WTC11 (cell line): ENCODE measurements at regions not wholly inside any gene's neighbourhood (a gene's known extent, or its start where the extent isn't known, plus 50 kb on each side); places are given as distances from the start of the nearest gene placed in this dataset.

Source experiments
- ATAC-seq: fragments of 200-7000 bp; cut with Tn5 transposase; 2 replicates; pipeline ENCODE4 v1.10.0; 2021; ENCODE audit warnings: mild to moderate bottlenecking, moderate library complexity
- CTCF ChIA-PET: fragments of 300-600 bp; sonication (Branson Sonifier 250); formaldehyde crosslinking; loops from one replicate; lab custom pipeline; 2021; ENCODE audit warnings: antibody characterized with exemption; lab: Charles Lee
- POLR2A ChIA-PET: fragments of 350-600 bp; sonication (Branson Sonifier 250); formaldehyde crosslinking; loops from one replicate; lab custom pipeline; 2021; ENCODE audit warnings: antibody characterized with exemption; lab: Charles Lee
- DNase-seq: peaks from one replicate; pipeline ENCODE4 v3.0.0; 2021; ENCODE audit warnings: low spot score
- H3K27ac Mint-ChIP-seq: 2 replicates; pipeline ENCODE4 v1.8.0; 2021; ENCODE audit warnings: mixed read lengths
- H3K27me3 Mint-ChIP-seq: 2 replicates; pipeline ENCODE4 v1.8.0; 2021; ENCODE audit warnings: low read depth, mild to moderate bottlenecking, moderate library complexity, mixed read lengths
- H3K36me3 Mint-ChIP-seq: 2 replicates; pipeline ENCODE4 v1.8.0; 2021; ENCODE audit warnings: mixed read lengths
- H3K4me1 Mint-ChIP-seq: 2 replicates; pipeline ENCODE4 v1.8.0; 2022; ENCODE audit warnings: mixed read lengths
- H3K4me3 Mint-ChIP-seq: 2 replicates; pipeline ENCODE4 v1.8.0; 2021; ENCODE audit warnings: mild to moderate bottlenecking, moderate library complexity, mixed read lengths
- H3K9me3 Mint-ChIP-seq: 2 replicates; pipeline ENCODE4 v1.8.0; 2021; ENCODE audit warnings: mixed read lengths
- CREM ChIP-seq: sonication (generic); formaldehyde crosslinking; IDR thresholded peaks from 2 replicates; pipeline ENCODE4 v1.8.1; 2022; ENCODE audit warnings: mild to moderate bottlenecking, missing genetic modification reagents, moderate library complexity
- FOXJ3 ChIP-seq: sonication (generic); formaldehyde crosslinking; IDR thresholded peaks from 2 replicates; pipeline ENCODE4 v1.9.0; 2021; ENCODE audit warnings: missing genetic modification reagents, mild to moderate bottlenecking, borderline replicate concordance
- JAZF1 ChIP-seq: fragments of 250-450 bp; sonication (Bioruptor Pico); IDR thresholded peaks from 2 replicates; pipeline ENCODE4 v1.9.0; 2021; ENCODE audit warnings: moderate library complexity, mild to moderate bottlenecking, inconsistent platforms
- KAT7 ChIP-seq: sonication (generic); formaldehyde crosslinking; IDR thresholded peaks from 2 replicates; pipeline ENCODE4 v1.8.1; 2023; ENCODE audit warnings: missing genetic modification reagents, mild to moderate bottlenecking, borderline replicate concordance
- MXD4 ChIP-seq: fragments of 250-450 bp; sonication (Bioruptor Pico); IDR thresholded peaks from 2 replicates; pipeline ENCODE4 v1.8.0; 2021; ENCODE audit warnings: mild to moderate bottlenecking, moderate library complexity, borderline replicate concordance
- NFATC4 ChIP-seq: fragments of 250-450 bp; sonication (Bioruptor Pico); IDR thresholded peaks from 2 replicates; pipeline ENCODE4 v1.9.0; 2021; ENCODE audit warnings: mild to moderate bottlenecking
- NFYB ChIP-seq: sonication (generic); formaldehyde crosslinking; conservative IDR thresholded peaks from 2 replicates; pipeline ENCODE4 v1.8.0; 2022; ENCODE audit warnings: low read depth, missing genetic modification reagents
- NR1H2 ChIP-seq: sonication (generic); formaldehyde crosslinking; IDR thresholded peaks from 2 replicates; pipeline ENCODE4 v1.9.0; 2021; ENCODE audit warnings: mild to moderate bottlenecking, moderate library complexity, missing genetic modification reagents
- RORB ChIP-seq: fragments of 250-450 bp; sonication (Bioruptor Pico); IDR thresholded peaks from 2 replicates; pipeline ENCODE4 v1.9.0; 2021; ENCODE audit warnings: mild to moderate bottlenecking
- SP1 ChIP-seq: sonication (generic); formaldehyde crosslinking; conservative IDR thresholded peaks from 2 replicates; pipeline ENCODE4 v1.8.1; 2022; ENCODE audit warnings: missing genetic modification reagents
- TEAD1 ChIP-seq: sonication (generic); formaldehyde crosslinking; IDR thresholded peaks from 2 replicates; pipeline ENCODE4 v1.8.0; 2022; ENCODE audit warnings: mild to moderate bottlenecking, missing genetic modification reagents
- ZNF396 ChIP-seq: fragments of 250-450 bp; sonication (Bioruptor Pico); IDR thresholded peaks from 2 replicates; pipeline ENCODE4 v1.8.0; 2021; ENCODE audit warnings: mild to moderate bottlenecking, moderate library complexity, borderline replicate concordance
- ZNF416 ChIP-seq: fragments of 250-450 bp; sonication (Bioruptor Pico); IDR thresholded peaks from 2 replicates; pipeline ENCODE4 v1.9.0; 2021; ENCODE audit warnings: mild to moderate bottlenecking, inconsistent platforms
- TF ChIP-seq, protein P1 (sequence below): sonication (generic); formaldehyde crosslinking; IDR thresholded peaks from 2 replicates; pipeline ENCODE4 v1.8.1; 2023; ENCODE audit warnings: mild to moderate bottlenecking, missing genetic modification reagents
- TF ChIP-seq, protein P2 (sequence below): sonication (generic); formaldehyde crosslinking; IDR thresholded peaks from 2 replicates; pipeline ENCODE4 v1.8.0; 2022; ENCODE audit warnings: mild to moderate bottlenecking, missing genetic modification reagents
- TF ChIP-seq, protein P3 (sequence below): sonication (generic); formaldehyde crosslinking; IDR thresholded peaks from 2 replicates; pipeline ENCODE4 v1.8.1; 2023; ENCODE audit warnings: mild to moderate bottlenecking, missing genetic modification reagents, moderate library complexity
- TF ChIP-seq, protein P4 (sequence below): fragments of 250-450 bp; sonication (Bioruptor Pico); IDR thresholded peaks from 2 replicates; pipeline ENCODE4 v2.1.2; 2022; ENCODE audit warnings: mild to moderate bottlenecking, moderate library complexity
- TF ChIP-seq, protein P5 (sequence below): sonication (generic); formaldehyde crosslinking; IDR thresholded peaks from 2 replicates; pipeline ENCODE4 v1.8.0; 2022; ENCODE audit warnings: mild to moderate bottlenecking, missing genetic modification reagents
- TF ChIP-seq, protein P6 (sequence below): sonication (generic); formaldehyde crosslinking; IDR thresholded peaks from 2 replicates; pipeline ENCODE4 v1.8.1; 2022; ENCODE audit warnings: mild to moderate bottlenecking, moderate library complexity, missing genetic modification reagents
- TF ChIP-seq, protein P7 (sequence below): fragments of 250-450 bp; sonication (Bioruptor Pico); IDR thresholded peaks from 2 replicates; pipeline ENCODE4 v1.9.0; 2021; ENCODE audit warnings: mild to moderate bottlenecking, borderline replicate concordance

DNA sequence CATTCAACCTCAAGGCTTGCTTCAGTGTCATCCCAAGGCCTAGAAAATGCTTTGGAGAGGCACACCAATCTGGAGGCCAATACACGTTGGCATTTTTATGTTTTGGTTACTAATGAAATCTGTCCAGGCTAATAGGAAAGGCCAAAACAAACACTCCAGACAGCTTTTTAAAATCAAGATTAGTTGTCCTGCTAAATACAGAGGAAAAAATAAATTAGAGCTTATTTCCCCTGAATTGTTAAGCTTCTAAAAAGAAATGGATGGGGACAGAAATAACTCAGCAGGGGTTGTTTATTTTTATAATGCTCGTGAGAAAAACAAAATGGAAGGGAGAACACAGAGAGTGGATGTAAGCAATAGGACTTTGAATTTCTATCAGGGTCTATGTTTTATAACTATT lies 438.5 kb upstream of the LRRC4C start:
- no peak for ATAC-seq
- H3K9me3 Mint-ChIP-seq = peaks cover 32% of the 10 kb centered on the region
- POLR2A ChIA-PET = no interaction called here
- CTCF ChIA-PET = no interaction called here
- H3K27ac Mint-ChIP-seq = no peak overlapping the region
- H3K4me3 Mint-ChIP-seq = no peak overlapping the region
- H3K4me1 Mint-ChIP-seq = 0 out of 2 replicates have a peak, but pooled peaks cover 4% of the 10 kb centered on the region
- TF ChIP-seq, protein P1, sequence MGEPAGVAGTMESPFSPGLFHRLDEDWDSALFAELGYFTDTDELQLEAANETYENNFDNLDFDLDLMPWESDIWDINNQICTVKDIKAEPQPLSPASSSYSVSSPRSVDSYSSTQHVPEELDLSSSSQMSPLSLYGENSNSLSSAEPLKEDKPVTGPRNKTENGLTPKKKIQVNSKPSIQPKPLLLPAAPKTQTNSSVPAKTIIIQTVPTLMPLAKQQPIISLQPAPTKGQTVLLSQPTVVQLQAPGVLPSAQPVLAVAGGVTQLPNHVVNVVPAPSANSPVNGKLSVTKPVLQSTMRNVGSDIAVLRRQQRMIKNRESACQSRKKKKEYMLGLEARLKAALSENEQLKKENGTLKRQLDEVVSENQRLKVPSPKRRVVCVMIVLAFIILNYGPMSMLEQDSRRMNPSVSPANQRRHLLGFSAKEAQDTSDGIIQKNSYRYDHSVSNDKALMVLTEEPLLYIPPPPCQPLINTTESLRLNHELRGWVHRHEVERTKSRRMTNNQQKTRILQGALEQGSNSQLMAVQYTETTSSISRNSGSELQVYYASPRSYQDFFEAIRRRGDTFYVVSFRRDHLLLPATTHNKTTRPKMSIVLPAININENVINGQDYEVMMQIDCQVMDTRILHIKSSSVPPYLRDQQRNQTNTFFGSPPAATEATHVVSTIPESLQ (CRISPR knock-in tag) = no peak
- no peak for TF ChIP-seq FOXJ3 (CRISPR knock-in tag)
- TF ChIP-seq CREM (CRISPR knock-in tag) = no peak
- no peak for TF ChIP-seq TEAD1 (CRISPR knock-in tag)
- TF ChIP-seq KAT7 (CRISPR knock-in tag) = no peak
- TF ChIP-seq, protein P2, sequence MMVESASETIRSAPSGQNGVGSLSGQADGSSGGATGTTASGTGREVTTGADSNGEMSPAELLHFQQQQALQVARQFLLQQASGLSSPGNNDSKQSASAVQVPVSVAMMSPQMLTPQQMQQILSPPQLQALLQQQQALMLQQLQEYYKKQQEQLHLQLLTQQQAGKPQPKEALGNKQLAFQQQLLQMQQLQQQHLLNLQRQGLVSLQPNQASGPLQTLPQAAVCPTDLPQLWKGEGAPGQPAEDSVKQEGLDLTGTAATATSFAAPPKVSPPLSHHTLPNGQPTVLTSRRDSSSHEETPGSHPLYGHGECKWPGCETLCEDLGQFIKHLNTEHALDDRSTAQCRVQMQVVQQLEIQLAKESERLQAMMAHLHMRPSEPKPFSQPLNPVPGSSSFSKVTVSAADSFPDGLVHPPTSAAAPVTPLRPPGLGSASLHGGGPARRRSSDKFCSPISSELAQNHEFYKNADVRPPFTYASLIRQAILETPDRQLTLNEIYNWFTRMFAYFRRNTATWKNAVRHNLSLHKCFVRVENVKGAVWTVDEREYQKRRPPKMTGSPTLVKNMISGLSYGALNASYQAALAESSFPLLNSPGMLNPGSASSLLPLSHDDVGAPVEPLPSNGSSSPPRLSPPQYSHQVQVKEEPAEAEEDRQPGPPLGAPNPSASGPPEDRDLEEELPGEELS (CRISPR knock-in tag) = no peak
- no peak for TF ChIP-seq ZNF416
- TF ChIP-seq, protein P3, sequence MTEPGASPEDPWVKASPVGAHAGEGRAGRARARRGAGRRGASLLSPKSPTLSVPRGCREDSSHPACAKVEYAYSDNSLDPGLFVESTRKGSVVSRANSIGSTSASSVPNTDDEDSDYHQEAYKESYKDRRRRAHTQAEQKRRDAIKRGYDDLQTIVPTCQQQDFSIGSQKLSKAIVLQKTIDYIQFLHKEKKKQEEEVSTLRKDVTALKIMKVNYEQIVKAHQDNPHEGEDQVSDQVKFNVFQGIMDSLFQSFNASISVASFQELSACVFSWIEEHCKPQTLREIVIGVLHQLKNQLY (CRISPR knock-in tag) = no peak
- TF ChIP-seq, protein P4, sequence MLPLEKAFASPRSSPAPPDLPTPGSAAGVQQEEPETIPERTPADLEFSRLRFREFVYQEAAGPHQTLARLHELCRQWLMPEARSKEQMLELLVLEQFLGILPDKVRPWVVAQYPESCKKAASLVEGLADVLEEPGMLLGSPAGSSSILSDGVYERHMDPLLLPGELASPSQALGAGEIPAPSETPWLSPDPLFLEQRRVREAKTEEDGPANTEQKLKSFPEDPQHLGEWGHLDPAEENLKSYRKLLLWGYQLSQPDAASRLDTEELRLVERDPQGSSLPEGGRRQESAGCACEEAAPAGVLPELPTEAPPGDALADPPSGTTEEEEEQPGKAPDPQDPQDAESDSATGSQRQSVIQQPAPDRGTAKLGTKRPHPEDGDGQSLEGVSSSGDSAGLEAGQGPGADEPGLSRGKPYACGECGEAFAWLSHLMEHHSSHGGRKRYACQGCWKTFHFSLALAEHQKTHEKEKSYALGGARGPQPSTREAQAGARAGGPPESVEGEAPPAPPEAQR (CRISPR knock-in tag) = no peak
- no peaks in the 10 kb centered on the region for H3K27me3 Mint-ChIP-seq
- peaks cover 7% of the 10 kb centered on the region for H3K36me3 Mint-ChIP-seq
- DNase-seq = no peak

DNA sequence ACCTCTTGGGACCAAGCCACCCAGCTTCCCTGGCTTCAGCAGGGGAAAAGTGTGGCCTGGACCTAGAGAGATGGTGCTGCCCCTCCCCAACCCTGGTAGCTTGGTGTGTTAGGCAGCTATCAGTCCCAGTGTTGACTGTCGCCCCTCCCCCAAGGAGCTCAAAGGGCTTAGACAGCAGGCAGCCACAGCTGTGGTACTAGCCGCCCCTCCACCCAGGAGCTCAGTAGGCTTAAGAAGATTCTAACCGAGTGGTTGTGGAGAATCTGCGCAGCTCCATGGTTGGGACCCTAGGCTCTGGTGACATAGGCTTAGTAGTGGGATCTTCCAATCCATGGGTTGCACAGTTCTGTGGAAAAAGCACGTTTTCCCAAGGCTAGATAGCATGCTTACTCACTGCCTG lies 458.4 kb upstream of the LRRC4C start:
- Mint-ChIP-seq H3K9me3 (peaks cover 53% of the 10 kb centered on the region), H3K27ac (no peak overlapping the region)
- no peak for ATAC-seq

More for the DNA sequence above, 458.4 kb upstream of the LRRC4C start:
- TF ChIP-seq, protein P5, sequence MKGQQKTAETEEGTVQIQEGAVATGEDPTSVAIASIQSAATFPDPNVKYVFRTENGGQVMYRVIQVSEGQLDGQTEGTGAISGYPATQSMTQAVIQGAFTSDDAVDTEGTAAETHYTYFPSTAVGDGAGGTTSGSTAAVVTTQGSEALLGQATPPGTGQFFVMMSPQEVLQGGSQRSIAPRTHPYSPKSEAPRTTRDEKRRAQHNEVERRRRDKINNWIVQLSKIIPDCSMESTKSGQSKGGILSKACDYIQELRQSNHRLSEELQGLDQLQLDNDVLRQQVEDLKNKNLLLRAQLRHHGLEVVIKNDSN = no peak
- TF ChIP-seq NR1H2 (no peak), MXD4 (CRISPR knock-in tag) (no peak), JAZF1 (CRISPR knock-in tag) (no peak), RORB (CRISPR knock-in tag) (no peak), NFATC4 (no peak), SP1 (CRISPR knock-in tag) (no peak), KAT7 (CRISPR knock-in tag) (no peak), ZNF396 (CRISPR knock-in tag) (no peak), NFYB (CRISPR knock-in tag) (no peak), CREM (CRISPR knock-in tag) (no peak)
- TF ChIP-seq, protein P1 (CRISPR knock-in tag) = no peak
- TF ChIP-seq, protein P6, sequence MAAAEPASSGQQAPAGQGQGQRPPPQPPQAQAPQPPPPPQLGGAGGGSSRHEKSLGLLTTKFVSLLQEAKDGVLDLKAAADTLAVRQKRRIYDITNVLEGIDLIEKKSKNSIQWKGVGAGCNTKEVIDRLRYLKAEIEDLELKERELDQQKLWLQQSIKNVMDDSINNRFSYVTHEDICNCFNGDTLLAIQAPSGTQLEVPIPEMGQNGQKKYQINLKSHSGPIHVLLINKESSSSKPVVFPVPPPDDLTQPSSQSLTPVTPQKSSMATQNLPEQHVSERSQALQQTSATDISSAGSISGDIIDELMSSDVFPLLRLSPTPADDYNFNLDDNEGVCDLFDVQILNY (CRISPR knock-in tag) = no peak
- TF ChIP-seq, protein P7, sequence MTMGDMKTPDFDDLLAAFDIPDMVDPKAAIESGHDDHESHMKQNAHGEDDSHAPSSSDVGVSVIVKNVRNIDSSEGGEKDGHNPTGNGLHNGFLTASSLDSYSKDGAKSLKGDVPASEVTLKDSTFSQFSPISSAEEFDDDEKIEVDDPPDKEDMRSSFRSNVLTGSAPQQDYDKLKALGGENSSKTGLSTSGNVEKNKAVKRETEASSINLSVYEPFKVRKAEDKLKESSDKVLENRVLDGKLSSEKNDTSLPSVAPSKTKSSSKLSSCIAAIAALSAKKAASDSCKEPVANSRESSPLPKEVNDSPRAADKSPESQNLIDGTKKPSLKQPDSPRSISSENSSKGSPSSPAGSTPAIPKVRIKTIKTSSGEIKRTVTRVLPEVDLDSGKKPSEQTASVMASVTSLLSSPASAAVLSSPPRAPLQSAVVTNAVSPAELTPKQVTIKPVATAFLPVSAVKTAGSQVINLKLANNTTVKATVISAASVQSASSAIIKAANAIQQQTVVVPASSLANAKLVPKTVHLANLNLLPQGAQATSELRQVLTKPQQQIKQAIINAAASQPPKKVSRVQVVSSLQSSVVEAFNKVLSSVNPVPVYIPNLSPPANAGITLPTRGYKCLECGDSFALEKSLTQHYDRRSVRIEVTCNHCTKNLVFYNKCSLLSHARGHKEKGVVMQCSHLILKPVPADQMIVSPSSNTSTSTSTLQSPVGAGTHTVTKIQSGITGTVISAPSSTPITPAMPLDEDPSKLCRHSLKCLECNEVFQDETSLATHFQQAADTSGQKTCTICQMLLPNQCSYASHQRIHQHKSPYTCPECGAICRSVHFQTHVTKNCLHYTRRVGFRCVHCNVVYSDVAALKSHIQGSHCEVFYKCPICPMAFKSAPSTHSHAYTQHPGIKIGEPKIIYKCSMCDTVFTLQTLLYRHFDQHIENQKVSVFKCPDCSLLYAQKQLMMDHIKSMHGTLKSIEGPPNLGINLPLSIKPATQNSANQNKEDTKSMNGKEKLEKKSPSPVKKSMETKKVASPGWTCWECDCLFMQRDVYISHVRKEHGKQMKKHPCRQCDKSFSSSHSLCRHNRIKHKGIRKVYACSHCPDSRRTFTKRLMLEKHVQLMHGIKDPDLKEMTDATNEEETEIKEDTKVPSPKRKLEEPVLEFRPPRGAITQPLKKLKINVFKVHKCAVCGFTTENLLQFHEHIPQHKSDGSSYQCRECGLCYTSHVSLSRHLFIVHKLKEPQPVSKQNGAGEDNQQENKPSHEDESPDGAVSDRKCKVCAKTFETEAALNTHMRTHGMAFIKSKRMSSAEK (CRISPR knock-in tag) = no peak
- Mint-ChIP-seq H3K4me3 (no peak overlapping the region), H3K36me3 (peaks cover 28% of the 10 kb centered on the region), H3K4me1 (peaks cover 11% of the 10 kb centered on the region), H3K27me3 (no peaks in the 10 kb centered on the region; the same call in 1 of the 2 replicates)
- CTCF ChIA-PET = no interaction called here
- DNase-seq = no peak
- POLR2A ChIA-PET = no interaction called here
